Stimulated activated naive CD8-positive, alpha-beta T cell treated with anti-CD3 and anti-CD28 coated beads, Interleukin-15, Interleukin-2, amounts not matched to agents 100 U/mL and 50 U/mL, for 24 hours (primary cell): ENCODE measurements at regions not wholly inside any gene's neighbourhood (a gene's known extent, or its start where the extent isn't known, plus 50 kb on each side); places are given as distances from the start of the nearest gene placed in this dataset.
"Not testable (repeated sequence)": the region's sequence is repeated elsewhere in the genome, so short reads cannot be mapped to it uniquely, and the experiment has no call there.

Experiments
- ATAC-seq: fragments of 150-1000 bp; cut with Tn5 transposase; one replicate; pipeline ENCODE4 v1.10.0; 2021
- DNase-seq: peaks from one replicate; pipeline ENCODE4 v3.0.0; 2021

DNA sequence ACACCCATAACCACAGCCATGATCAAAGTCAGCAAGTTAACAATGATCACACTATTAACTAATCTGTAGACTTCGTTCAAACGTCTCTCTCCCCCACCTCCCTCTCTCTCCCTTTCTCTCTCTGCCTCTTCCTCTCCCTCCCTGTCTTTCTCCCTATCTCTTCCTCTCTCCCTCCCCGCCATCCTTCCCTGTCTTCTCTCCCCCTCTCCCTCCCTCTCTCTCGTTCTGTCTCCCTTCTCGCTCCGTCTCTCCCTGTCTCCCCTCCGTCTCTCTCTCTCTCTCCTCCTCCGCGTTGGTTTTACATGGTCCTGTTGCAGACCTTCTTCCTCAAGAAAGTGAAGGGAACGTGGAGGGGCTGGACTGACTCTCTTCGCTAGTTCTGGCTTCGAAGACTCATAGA is 308.9 kb upstream of the FOXQ1 start:
- DNase-seq (no peak), ATAC-seq (no peak)

DNA sequence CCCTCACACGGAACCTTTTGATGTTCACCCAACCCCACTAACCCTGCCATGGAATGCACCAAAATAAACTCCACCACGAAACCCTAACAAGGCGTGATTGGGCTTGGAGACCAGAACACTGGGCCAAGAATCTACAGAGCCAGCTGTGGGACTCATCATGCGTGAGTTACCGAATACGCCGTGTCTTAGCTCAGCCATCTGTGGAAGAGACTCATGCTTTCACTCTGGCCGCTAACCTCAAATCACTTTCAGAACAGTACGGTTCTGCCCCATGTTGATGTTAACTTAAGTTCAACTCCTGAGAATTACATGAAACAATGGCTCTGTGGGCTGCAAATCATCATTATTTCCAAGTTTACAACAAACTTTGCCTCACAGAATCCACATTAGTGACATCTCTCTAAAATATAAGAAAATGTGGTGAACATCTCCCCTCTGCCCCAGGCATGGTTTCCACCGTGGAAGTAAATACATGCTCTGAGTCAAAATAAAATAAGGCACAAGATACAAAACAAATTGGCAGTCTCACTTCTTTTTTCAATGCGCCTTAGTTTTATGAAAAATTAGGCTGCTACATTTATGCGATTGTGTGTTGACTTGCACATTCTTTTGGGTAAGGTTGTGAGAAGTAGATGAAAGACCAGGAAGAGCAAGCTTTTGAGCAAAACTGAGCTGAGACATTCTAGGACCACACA is 308.9 kb upstream of the EXOC2 start:
- DNase-seq = no peak

DNA sequence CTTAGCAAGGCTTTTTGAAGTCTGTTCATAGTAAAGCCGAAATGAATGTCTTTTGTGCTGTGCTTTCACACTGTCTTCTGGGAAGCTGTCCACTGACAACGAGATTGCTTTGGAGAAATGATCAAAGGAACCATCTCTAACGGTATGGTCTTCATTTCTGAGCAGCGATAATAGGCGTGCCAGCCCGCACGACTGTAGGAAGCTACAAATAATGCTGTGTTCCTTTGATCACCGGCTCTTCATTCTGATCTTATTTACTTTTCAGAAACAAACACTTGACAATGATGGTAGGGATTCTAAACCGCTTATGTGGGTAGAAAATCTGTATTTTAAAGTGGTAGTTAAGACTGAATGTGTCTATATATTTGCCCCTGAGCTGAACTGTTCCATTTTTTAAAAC is 306.6 kb upstream of the EXOC2 start:
- DNase-seq (no peak), ATAC-seq (no peak)

More for the DNA sequence above, 308.9 kb upstream of the EXOC2 start:
- no peak for ATAC-seq

DNA sequence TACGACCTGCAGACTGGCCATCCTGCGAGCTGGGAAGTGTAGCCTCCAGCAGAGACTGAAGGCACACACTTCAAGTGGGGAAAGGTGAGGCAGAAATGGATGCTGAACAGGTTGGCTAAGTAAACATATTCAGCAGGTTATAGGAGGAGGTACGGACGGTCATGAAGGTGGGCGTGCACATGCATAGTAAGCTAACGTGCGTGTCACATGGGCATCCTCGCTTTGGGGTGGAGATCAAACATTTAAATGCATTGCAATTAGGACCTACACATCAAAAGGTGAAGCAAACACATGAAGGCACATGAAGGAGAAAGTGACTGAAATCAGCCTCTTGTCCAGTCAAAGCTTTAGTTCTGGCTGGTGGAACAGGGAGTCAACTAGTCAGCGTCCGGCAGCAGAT is 305.6 kb upstream of the EXOC2 start:
- no peak for ATAC-seq
- no peak for DNase-seq

DNA sequence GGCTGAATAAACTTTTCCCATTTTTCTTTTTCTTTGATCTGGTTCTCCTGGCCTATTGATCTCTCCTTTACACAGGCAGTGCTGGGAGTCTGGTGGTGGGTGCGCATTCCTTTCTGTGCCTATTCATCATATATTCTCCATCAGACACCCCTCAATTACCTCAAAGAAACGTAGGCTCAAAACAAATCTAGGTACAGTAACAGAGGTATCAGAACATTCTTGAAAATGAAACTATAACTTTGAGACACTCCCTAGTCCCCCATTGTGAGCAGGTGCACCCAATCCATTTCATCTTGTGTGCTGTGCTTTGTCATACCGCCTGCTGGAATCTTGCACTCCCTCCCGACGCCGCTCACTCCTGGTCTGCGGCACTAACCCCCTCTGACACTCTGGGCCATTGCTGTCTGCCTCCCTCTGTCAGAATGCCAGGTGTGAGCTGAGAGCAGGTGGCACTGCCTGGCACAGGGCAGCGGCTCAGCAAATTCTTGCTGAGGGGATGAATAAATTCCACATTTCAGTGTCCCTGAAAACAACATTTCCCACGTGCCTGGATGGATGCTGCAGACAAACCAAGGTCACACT is 303.4 kb upstream of the EXOC2 start:
- DNase-seq = no peak
- ATAC-seq = no peak

DNA sequence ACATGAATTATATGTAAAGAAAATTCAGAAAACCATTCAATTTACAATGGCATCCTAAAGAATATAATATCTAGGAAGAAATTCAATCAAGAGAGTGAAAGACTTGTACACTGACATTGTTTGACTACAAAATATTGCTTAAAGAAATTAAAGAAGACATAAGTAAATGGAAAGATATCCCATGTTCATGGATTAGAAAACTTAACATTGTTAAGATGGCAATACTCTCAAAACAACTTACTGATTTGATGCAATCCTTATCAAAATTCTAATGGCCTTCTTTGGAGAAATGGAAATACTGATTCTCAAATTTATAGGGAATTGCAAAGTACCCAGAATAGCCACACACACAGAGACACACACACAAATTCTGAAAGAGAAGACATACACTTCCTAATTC is 298.3 kb upstream of the EXOC2 start:
- no peak for DNase-seq
- ATAC-seq = no peak

DNA sequence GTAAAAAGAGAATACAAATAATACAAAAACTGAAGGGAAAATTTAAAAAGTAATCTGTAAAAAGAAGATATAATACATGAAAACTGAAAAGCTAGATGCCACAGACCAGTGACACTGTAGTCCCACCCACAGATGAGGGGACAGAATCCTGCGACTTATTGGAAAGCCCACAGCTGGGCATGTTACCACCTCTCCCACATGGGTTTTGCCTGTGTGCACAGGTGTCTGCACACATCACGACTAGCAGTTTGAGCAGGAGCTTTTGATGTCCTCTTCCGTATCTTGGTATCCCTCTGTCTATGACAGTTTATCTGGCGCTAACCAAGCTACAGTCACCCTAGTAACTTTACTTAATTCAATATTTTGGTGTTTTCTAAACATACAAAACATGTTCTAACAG is 291.1 kb upstream of the EXOC2 start:
- DNase-seq = no peak
- ATAC-seq = no peak

DNA sequence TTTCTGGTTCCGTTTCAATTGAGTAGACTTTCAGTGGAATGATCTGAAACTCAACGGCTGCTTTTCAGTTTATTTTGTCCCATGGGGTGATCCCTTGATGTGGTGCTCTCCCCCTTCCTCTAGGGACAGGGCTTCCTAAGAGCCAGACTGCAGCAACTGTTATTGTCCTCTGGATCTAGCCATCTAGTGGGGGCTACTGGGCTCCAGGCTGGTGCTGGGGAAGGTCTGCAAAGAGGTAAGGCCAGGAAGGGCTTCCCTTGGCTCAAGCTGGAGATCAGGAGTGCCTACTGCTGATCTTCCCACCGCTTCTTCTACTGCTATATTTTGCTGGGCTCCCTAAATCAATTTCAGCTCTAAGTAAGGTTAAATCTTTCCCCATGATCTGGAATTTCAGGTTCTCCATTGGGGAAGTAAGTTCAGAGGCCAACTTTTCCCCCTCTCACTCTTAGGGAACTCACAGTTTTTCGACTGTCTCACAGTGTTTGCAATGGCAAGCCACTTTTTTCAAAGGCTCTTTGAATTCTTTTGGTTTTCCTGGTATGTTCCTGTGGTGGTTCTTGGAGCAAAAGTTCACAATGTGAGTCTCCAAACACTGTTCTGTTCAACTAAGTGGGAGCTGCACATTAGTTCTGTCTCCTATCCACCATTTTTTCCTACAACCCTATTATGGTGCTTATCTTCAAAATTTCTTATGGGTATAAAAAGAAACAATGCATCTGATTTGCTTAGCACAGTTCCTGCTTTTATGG is 286.2 kb upstream of the EXOC2 start:
- no peak for ATAC-seq
- DNase-seq = no peak

DNA sequence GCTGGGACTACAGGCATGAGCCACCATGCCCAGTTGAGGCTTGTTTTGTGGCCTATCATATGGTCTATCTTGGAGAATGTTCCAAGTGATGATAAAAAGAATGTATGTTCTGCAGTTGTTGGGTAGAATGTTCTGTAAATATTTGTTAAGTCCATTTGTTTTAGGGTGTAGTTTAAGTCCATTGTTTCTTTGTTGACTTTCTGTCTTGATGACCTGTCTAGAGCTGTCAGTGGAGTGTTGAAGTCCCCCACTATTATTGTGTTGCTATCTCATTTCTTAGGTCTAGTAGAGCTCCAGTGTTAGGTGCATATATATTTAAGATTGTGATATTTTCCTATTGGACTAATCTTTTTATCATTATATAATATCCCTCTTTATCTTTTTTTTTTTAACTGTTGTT is 284.3 kb upstream of the EXOC2 start:
- not testable (repeated sequence) for ATAC-seq, DNase-seq

DNA sequence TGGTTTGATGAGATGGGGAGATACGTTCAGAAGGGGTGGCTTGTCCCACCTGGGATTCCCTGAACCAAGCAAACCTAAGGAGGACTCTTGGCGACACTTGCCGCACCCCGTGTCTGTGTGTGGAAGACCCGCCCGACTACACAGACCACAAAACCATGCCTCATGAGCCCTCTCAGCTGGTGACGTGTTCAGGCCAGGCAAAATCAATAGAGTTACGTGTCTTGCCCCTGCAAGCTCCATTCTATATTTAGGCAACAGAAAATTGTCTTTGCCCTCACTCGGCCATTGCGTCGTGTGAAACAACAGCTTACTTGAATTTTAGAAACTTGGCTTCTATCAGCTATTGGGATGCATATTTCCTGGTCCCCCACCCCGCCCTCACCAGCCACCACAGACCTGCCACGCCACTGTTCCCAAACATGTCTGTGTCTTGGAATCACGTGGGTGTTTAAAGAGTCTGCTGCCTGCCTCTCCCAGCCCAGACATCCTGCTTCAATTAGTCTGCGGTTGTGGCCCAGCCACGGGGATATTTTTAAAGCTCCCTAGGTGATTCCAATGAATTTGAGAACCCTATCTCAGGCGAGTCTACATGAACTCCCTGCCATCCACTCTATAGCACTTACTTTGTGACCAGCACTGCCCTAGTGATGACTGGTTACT is 279.2 kb upstream of the EXOC2 start:
- ATAC-seq (no peak), DNase-seq (no peak)

DNA sequence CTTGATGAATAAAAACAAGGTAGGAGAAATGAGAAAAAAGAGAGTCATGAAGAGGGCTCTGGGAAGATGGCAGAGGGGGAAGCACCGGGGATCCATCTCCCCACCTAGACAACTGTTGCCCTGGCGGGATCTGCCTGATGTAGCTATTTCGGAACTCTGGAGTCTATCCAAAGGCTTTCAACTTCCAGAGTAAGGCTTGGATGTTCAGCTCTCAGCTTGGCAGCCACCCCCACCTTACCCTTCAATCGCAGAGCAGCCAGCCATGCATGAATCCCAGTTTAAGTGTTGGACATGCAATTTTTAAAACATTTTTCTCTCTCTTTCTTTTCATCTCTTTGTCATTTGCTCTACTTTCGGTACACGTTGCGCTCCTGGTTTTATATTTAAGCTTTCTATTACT is 275.9 kb upstream of the EXOC2 start:
- no peak for ATAC-seq
- DNase-seq = no peak

DNA sequence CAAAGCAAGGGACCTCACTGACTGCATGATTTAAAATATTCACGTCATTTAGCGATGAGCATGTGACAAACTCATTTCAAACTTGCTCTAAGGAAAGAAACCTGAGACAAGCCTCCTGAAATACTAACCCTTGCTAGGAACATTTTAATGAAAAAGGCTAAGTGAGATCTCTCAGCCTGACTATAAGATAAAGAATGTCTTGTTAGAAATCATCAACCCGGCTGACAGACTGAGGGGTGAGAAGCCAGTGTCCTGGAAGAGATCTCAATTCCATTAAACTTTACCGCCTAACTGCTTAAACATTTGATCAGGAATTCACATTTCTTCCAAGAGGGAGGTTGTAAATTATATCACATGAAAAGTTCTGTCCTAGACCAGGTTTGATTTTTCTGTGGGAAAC is 274.8 kb upstream of the EXOC2 start:
- no peak for ATAC-seq
- DNase-seq = no peak

DNA sequence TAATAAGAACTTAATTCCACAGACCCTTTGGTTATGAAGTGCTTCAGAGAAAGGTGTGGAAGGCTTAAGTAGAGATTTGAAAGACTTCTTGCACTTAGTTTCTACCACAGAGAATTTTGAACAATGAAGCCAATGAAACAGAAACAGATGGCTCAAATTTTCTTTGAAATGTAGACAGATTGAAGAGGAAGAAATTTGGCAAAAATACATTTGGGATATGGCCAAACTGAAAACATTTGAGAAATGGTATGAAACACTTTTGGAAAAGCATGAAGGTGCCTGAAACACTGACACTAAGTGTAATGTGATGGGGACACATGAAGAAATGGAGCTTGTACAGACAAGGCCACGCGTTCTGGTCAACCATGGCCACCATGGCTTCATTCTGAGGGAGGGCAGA is 272.4 kb upstream of the EXOC2 start:
- DNase-seq (no peak), ATAC-seq (no peak)

DNA sequence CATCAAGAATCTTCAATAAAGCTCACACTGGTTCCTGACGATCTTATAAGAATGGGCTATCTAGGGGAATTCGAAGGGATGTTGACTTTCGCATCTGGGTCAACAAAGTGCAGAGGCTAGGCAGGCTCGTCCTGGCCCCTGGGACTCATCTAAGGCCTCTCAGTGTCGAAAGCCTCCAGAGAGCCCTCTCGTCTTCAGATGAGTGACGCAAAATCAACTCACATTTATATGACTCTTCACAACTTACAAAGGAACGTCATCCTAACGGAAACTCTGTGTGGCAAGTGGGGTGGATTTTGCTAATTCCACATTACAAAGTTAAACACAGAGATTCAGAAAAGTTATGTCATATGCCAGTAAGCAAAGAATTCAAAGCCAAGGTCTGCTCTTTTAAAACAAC is 270.5 kb upstream of the EXOC2 start:
- ATAC-seq (no peak), DNase-seq (no peak)

DNA sequence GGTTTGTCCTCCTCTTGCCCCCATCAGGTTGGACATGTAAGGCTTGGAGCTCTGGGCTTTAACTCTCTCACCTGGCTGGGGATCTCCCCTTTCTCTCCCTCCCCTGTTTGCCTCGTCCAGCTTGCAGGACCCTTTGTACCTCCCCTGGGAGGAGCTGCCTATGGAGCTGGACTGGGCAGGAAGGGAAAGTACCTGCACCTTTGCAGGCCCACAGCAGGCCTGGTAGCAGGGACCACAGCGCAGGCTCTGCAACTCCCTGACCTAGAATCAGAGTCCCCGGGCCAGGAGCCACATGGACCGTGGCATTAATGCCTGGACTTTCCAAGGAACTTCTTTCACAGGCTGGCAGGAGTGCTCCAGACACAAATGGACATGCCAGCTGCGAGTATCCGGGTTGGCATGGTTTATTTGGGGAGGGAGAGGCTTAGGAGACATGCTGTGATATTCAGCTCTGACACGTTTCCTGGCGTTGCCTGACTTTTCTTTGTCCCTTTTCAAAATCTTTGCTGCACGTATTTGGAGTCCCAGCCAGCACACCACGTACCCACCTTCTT is 268.5 kb upstream of the EXOC2 start:
- DNase-seq (no peak), ATAC-seq (no peak)

DNA sequence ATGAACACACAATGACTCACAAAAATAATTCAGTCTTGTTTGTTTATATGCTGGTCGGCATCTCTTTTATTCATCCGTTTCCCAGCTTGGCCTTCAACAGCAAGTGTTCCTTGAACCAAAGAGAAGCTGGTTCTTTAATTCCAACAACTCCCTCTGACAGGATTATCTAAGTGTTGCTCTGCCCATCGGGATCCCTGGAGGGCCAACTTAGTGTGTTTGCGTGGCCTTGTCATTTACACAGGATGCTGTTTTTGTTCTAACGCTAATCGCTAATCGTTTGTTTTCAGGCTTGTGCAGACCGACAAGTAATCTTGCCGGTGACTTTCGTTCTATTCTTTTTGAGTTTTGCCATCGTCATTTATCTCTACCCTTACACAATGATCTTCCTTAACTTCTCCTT is 267.4 kb upstream of the EXOC2 start:
- DNase-seq (no peak), ATAC-seq (no peak)

DNA sequence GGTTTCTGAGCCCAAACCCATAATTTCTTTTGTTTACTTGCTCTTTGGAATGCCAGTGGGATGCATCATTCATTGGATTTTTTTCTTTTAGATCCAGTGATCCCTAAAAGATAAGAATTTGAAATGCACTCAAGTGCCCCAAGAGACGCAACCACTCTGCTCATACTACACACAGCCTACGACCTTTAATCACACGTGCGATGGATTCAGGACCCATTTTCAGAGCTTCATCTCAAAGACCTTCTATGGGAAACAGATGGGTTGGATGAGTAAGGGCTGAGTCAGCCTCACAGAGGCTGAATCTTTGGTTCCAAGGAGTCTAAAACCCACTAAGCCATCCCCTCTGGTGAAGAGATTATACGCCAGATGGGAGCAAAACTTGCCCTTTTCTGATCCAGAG is 265.5 kb upstream of the EXOC2 start:
- ATAC-seq = no peak
- no peak for DNase-seq

DNA sequence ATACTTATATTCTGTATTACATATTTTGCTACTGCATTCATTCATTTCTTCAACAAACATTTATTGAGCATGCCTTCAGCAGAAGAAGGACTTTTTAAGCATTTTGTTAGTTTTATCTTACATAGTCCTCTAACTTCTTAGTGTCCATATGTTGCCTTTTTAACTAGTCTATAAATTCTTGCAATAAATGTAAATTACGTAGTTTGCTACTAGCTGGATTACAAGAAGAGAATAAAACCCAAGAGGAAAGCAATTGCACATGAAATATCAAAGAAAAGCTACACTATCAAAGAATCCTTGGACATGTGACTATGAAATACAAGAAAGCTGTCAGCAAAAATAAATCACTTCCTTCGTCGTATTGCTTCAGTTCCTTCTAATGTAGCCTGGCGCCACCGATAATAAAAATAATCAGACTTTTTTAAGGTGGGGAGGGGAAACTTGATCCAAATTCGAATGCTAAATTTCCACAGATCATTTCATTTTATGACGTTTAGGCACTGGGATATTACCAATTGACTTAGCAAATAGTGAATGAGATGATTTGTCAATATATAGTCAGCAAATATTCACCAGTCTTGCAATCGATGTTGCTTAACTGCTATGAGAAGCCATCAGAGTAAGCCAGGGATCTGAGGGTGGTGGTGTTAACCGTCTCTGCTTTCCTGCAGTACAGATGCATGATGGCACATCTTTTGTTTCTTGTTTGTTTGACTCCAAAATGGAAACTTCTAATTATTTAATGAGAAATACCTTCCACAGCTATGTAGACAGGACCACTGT is 258.7 kb upstream of the EXOC2 start:
- DNase-seq (no peak), ATAC-seq (no peak)

DNA sequence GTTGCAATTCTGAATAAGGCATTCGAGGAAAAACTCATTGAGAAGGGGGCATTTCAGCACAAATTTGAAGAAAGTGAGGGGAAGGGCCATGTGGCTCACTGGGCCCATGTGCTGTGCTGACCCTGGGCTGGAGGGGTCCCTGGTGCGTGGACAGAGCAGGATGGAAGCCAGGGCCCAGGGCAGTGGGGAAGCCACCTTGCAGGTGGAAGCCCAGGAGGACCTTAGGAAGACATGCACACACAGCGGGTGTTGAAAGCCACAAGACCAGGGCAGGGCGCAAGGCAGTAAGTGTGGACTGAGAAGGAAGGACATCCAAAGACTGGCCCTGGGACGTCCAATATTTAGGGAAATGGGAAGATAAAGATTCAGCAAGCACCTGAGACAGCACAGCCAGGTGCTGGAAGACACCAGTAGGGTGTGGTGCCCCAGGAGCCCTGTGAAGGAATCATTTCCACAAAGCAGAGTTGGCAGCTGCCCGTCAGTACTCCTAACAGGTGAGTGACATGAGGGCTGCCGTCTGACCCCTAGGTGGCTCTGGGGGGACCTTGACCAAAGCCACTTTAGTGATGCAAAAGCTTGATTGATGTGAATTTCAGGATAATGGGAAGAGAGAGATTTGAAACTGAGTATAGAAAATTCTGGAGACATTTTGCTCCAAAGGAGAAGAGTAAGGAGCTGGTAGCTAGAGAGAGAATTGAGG is 254.4 kb upstream of the EXOC2 start:
- ATAC-seq (no peak), DNase-seq (no peak)

DNA sequence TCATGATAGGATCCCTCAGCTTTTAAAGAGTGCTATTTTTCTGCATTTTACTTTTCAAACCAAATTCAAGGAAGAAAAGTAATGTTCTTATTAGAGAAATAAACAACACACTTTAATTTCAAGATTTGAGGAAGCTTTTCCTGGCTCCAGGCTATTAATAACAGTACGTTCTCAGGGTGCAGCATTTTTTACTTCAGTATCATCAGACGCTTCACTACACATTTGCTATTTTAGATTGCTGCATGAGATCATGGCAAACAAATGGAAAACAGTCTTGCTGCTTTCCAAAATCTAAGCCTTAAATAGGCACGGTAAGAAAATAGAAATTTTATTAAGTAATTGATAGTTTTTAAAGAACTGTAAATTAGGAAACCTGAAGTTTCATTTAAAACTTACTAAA is 253.6 kb upstream of the EXOC2 start:
- ATAC-seq (no peak), DNase-seq (no peak)

DNA sequence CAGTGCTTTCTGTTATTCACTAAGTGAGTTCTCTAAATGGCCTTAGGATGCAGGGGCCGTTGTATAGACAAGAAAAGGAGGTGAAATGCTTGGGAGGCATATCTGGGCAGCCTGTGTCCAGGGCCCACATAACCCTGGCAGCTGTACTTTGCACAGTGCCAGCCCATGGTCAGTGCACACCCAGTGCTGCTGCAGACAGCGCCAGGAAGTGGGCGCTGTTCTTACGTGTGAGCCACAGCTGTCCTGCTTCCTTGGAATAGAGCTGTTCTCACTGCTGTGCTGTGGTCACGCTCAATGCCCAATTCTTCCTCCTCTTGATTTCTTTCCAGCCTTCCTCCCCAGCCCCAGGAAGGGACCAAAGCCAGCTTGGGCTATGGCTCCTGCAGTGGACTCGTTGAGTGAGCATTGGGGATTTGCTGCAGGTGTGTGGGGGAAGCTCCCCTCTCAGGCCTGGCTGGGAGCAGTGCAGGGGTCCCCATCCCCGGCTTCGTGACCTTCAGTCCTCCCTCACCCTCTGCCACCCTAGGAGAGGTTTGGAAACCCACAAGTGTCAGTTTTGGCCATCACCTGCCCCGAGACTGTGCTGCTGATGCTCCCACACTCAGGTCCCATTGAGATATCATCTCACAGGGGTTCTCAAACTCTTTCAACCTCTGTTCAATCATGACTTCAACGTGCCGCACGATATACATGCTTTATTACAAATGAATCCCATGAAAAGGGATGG is 246.8 kb upstream of the EXOC2 start:
- ATAC-seq = no peak
- DNase-seq = no peak
